WTC11 (cell line): ENCODE measurements at regions not wholly inside any gene's neighbourhood (a gene's known extent, or its start where the extent isn't known, plus 50 kb on each side); places are given as distances from the start of the nearest gene placed in this dataset.
A peak's percentile ranks its signal among the peaks of the same experiment; 100 is the strongest.

Source experiments
- ATAC-seq: fragments of 200-7000 bp; cut with Tn5 transposase; 2 replicates; pipeline ENCODE4 v1.10.0; 2021; ENCODE audit warnings: mild to moderate bottlenecking, moderate library complexity
- CTCF ChIA-PET: fragments of 300-600 bp; sonication (Branson Sonifier 250); formaldehyde crosslinking; loops from one replicate; lab custom pipeline; 2021; ENCODE audit warnings: antibody characterized with exemption; lab: Charles Lee
- POLR2A ChIA-PET: fragments of 350-600 bp; sonication (Branson Sonifier 250); formaldehyde crosslinking; loops from one replicate; lab custom pipeline; 2021; ENCODE audit warnings: antibody characterized with exemption; lab: Charles Lee
- DNase-seq: peaks from one replicate; pipeline ENCODE4 v3.0.0; 2021; ENCODE audit warnings: low spot score
- H3K27ac Mint-ChIP-seq: 2 replicates; pipeline ENCODE4 v1.8.0; 2021; ENCODE audit warnings: mixed read lengths
- H3K27me3 Mint-ChIP-seq: 2 replicates; pipeline ENCODE4 v1.8.0; 2021; ENCODE audit warnings: low read depth, mild to moderate bottlenecking, moderate library complexity, mixed read lengths
- H3K36me3 Mint-ChIP-seq: 2 replicates; pipeline ENCODE4 v1.8.0; 2021; ENCODE audit warnings: mixed read lengths
- H3K4me1 Mint-ChIP-seq: 2 replicates; pipeline ENCODE4 v1.8.0; 2022; ENCODE audit warnings: mixed read lengths
- H3K4me3 Mint-ChIP-seq: 2 replicates; pipeline ENCODE4 v1.8.0; 2021; ENCODE audit warnings: mild to moderate bottlenecking, moderate library complexity, mixed read lengths
- H3K9me3 Mint-ChIP-seq: 2 replicates; pipeline ENCODE4 v1.8.0; 2021; ENCODE audit warnings: mixed read lengths
- ELF4 ChIP-seq: sonication (generic); formaldehyde crosslinking; IDR thresholded peaks from 2 replicates; pipeline ENCODE4 v1.8.1; 2022; ENCODE audit warnings: low read depth, mild to moderate bottlenecking, moderate library complexity, missing genetic modification reagents
- ETV6 ChIP-seq: sonication (generic); formaldehyde crosslinking; IDR thresholded peaks from 2 replicates; pipeline ENCODE4 v1.8.1; 2022; ENCODE audit warnings: mild to moderate bottlenecking, missing genetic modification reagents
- FOXJ3 ChIP-seq: sonication (generic); formaldehyde crosslinking; IDR thresholded peaks from 2 replicates; pipeline ENCODE4 v1.9.0; 2021; ENCODE audit warnings: missing genetic modification reagents, mild to moderate bottlenecking, borderline replicate concordance
- GRHL2 ChIP-seq: fragments of 250-450 bp; sonication (Bioruptor Pico); IDR thresholded peaks from 2 replicates; pipeline ENCODE4 v1.8.0; 2022; ENCODE audit warnings: mild to moderate bottlenecking, moderate library complexity; ENCODE audit not compliant: insufficient replicate concordance, severe bottlenecking
- GTF2I ChIP-seq: fragments of 250-450 bp; sonication (Bioruptor Pico); conservative IDR thresholded peaks from 2 replicates; pipeline ENCODE4 v1.4.0; 2021; ENCODE audit warnings: mild to moderate bottlenecking
- HMGA2 ChIP-seq: fragments of 250-450 bp; sonication (Bioruptor Pico); IDR thresholded peaks from 2 replicates; pipeline ENCODE4 v1.4.0; 2021; ENCODE audit warnings: mild to moderate bottlenecking, moderate library complexity
- IRF2 ChIP-seq: sonication (generic); formaldehyde crosslinking; IDR thresholded peaks from 2 replicates; pipeline ENCODE4 v1.8.0; 2022; ENCODE audit warnings: low read depth, missing genetic modification reagents, borderline replicate concordance
- MAX ChIP-seq: sonication (generic); formaldehyde crosslinking; IDR thresholded peaks from 2 replicates; pipeline ENCODE4 v1.8.0; 2022; ENCODE audit warnings: mild to moderate bottlenecking, missing genetic modification reagents
- NFATC4 ChIP-seq: fragments of 250-450 bp; sonication (Bioruptor Pico); IDR thresholded peaks from 2 replicates; pipeline ENCODE4 v1.9.0; 2021; ENCODE audit warnings: mild to moderate bottlenecking
- SMAD4 ChIP-seq: sonication (generic); formaldehyde crosslinking; IDR thresholded peaks from 2 replicates; pipeline ENCODE4 v1.8.0; 2022; ENCODE audit warnings: mild to moderate bottlenecking, missing genetic modification reagents
- SOX15 ChIP-seq: fragments of 250-450 bp; sonication (Bioruptor Pico); IDR thresholded peaks from 2 replicates; pipeline ENCODE4 v1.9.0; 2021; ENCODE audit warnings: mild to moderate bottlenecking
- USF2 ChIP-seq: sonication (generic); formaldehyde crosslinking; IDR thresholded peaks from 2 replicates; pipeline ENCODE4 v1.8.1; 2023; ENCODE audit warnings: mild to moderate bottlenecking, missing genetic modification reagents, moderate library complexity
- ZNF121 ChIP-seq: sonication (generic); formaldehyde crosslinking; IDR thresholded peaks from 2 replicates; pipeline ENCODE4 v1.8.0; 2023; ENCODE audit warnings: missing genetic modification reagents
- ZNF219 ChIP-seq: sonication (generic); formaldehyde crosslinking; IDR thresholded peaks from 2 replicates; pipeline ENCODE4 v1.8.0; 2023; ENCODE audit warnings: missing genetic modification reagents, mild to moderate bottlenecking, borderline replicate concordance
- ZNF317 ChIP-seq: sonication (generic); formaldehyde crosslinking; IDR thresholded peaks from 2 replicates; pipeline ENCODE4 v1.8.1; 2023; ENCODE audit warnings: low read depth, mild to moderate bottlenecking, moderate library complexity, missing genetic modification reagents, borderline replicate concordance
- ZNF396 ChIP-seq: fragments of 250-450 bp; sonication (Bioruptor Pico); IDR thresholded peaks from 2 replicates; pipeline ENCODE4 v1.8.0; 2021; ENCODE audit warnings: mild to moderate bottlenecking, moderate library complexity, borderline replicate concordance
- ZNF416 ChIP-seq: fragments of 250-450 bp; sonication (Bioruptor Pico); IDR thresholded peaks from 2 replicates; pipeline ENCODE4 v1.9.0; 2021; ENCODE audit warnings: mild to moderate bottlenecking, inconsistent platforms
- ZNF532 ChIP-seq: fragments of 250-450 bp; sonication (Bioruptor Pico); IDR thresholded peaks from 2 replicates; pipeline ENCODE4 v1.9.0; 2021; ENCODE audit warnings: mild to moderate bottlenecking, borderline replicate concordance
- ZNF671 ChIP-seq: fragments of 250-450 bp; sonication (Bioruptor Pico); IDR thresholded peaks from 2 replicates; pipeline ENCODE4 v1.8.0; 2021; ENCODE audit warnings: mild to moderate bottlenecking
- TF ChIP-seq, protein P1 (sequence below): fragments of 250-450 bp; sonication (Bioruptor Pico); IDR thresholded peaks from 2 replicates; pipeline ENCODE4 v1.9.0; 2021; ENCODE audit warnings: mild to moderate bottlenecking
- TF ChIP-seq, protein P2 (sequence below): sonication (generic); formaldehyde crosslinking; IDR thresholded peaks from 2 replicates; pipeline ENCODE4 v1.8.0; 2022; ENCODE audit warnings: mild to moderate bottlenecking, missing genetic modification reagents
- TF ChIP-seq, protein P3 (sequence below): sonication (generic); formaldehyde crosslinking; IDR thresholded peaks from 2 replicates; pipeline ENCODE4 v1.8.1; 2023; ENCODE audit warnings: mild to moderate bottlenecking, missing genetic modification reagents, borderline replicate concordance
- TF ChIP-seq, protein P4 (sequence below): sonication (generic); formaldehyde crosslinking; IDR thresholded peaks from 2 replicates; pipeline ENCODE4 v1.8.1; 2022; ENCODE audit warnings: mild to moderate bottlenecking, moderate library complexity, missing genetic modification reagents

- TF ChIP-seq, protein P1, sequence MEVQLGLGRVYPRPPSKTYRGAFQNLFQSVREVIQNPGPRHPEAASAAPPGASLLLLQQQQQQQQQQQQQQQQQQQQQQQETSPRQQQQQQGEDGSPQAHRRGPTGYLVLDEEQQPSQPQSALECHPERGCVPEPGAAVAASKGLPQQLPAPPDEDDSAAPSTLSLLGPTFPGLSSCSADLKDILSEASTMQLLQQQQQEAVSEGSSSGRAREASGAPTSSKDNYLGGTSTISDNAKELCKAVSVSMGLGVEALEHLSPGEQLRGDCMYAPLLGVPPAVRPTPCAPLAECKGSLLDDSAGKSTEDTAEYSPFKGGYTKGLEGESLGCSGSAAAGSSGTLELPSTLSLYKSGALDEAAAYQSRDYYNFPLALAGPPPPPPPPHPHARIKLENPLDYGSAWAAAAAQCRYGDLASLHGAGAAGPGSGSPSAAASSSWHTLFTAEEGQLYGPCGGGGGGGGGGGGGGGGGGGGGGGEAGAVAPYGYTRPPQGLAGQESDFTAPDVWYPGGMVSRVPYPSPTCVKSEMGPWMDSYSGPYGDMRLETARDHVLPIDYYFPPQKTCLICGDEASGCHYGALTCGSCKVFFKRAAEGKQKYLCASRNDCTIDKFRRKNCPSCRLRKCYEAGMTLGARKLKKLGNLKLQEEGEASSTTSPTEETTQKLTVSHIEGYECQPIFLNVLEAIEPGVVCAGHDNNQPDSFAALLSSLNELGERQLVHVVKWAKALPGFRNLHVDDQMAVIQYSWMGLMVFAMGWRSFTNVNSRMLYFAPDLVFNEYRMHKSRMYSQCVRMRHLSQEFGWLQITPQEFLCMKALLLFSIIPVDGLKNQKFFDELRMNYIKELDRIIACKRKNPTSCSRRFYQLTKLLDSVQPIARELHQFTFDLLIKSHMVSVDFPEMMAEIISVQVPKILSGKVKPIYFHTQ, result no peak
- TF ChIP-seq ZNF532 (CRISPR knock-in tag), result no peak
- no peak for TF ChIP-seq MAX (CRISPR knock-in tag)
- no peak for TF ChIP-seq GRHL2 (CRISPR knock-in tag)
- TF ChIP-seq, all 79 proteins: peak for 0
Observed at GRCh38 chr1:200337410-200337809, 72.4 kb downstream of the ZNF281 start (continued).

DNA sequence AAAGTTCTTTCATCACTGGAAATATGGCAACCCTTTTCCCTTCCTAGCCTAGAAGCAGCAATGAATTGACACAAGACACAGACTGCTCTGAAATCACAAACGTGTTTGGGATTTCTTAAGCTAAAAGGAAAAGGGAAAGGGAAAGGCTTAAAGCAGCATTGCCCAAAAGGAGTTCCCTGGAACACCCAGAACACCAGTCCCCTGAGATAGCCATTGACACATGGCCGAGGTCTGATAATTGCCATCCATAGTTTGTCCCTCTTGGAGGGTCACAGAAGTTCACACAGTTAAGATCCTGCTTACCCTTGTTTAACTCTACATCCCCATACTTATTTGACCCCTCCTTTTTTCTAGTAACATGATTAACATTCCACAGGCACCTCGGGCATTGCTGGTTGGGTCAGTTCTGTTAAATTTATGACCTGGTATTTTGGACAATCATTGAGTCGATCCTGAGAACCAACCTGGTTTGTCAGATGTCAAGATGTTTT is 72.9 kb downstream of the ZNF281 start:
- ATAC-seq, result no peak; the same call in 1 of the 2 replicates
- H3K9me3 Mint-ChIP-seq, result no peaks in the 10 kb centered on the region
- CTCF ChIA-PET, result interaction anchor here (1.2 to 1.9 kb wide), 3 partner anchors 9 to 39 kb away, joined by 4 to 7 read pairs (median 5); no protein-coding TSS in a partner anchor
- POLR2A ChIA-PET, result no interaction called here
- no peaks in the 10 kb centered on the region for H3K27me3 Mint-ChIP-seq
- no peak for DNase-seq
- H3K36me3 Mint-ChIP-seq, result peaks cover 3% of the 10 kb centered on the region; the same call in 1 of the 2 replicates
- peaks cover 38% of the 10 kb centered on the region for H3K4me1 Mint-ChIP-seq
- TF ChIP-seq ETV6 (CRISPR knock-in tag), result no peak
- no peak for TF ChIP-seq NFATC4 (CRISPR knock-in tag)
- TF ChIP-seq USF2 (CRISPR knock-in tag), result no peak
- TF ChIP-seq, protein P2, sequence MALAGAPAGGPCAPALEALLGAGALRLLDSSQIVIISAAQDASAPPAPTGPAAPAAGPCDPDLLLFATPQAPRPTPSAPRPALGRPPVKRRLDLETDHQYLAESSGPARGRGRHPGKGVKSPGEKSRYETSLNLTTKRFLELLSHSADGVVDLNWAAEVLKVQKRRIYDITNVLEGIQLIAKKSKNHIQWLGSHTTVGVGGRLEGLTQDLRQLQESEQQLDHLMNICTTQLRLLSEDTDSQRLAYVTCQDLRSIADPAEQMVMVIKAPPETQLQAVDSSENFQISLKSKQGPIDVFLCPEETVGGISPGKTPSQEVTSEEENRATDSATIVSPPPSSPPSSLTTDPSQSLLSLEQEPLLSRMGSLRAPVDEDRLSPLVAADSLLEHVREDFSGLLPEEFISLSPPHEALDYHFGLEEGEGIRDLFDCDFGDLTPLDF (CRISPR knock-in tag), result no peak
- no peak for TF ChIP-seq IRF2
- TF ChIP-seq ZNF317 (CRISPR knock-in tag), result no peak
- no peak for TF ChIP-seq ZNF416 (CRISPR knock-in tag)
- TF ChIP-seq SMAD4, result no peak
- TF ChIP-seq FOXJ3 (CRISPR knock-in tag), result no peak
- TF ChIP-seq ZNF121 (CRISPR knock-in tag), result no peak
- TF ChIP-seq ZNF219 (CRISPR knock-in tag), result no peak
- no peak for TF ChIP-seq ZNF671
- no peak for TF ChIP-seq ZNF396
- TF ChIP-seq SOX15 (CRISPR knock-in tag), result no peak
- no peak for TF ChIP-seq GRHL2 (CRISPR knock-in tag)
- TF ChIP-seq HMGA2 (CRISPR knock-in tag), result no peak
- TF ChIP-seq ELF4 (CRISPR knock-in tag), result no peak
- TF ChIP-seq, protein P3, sequence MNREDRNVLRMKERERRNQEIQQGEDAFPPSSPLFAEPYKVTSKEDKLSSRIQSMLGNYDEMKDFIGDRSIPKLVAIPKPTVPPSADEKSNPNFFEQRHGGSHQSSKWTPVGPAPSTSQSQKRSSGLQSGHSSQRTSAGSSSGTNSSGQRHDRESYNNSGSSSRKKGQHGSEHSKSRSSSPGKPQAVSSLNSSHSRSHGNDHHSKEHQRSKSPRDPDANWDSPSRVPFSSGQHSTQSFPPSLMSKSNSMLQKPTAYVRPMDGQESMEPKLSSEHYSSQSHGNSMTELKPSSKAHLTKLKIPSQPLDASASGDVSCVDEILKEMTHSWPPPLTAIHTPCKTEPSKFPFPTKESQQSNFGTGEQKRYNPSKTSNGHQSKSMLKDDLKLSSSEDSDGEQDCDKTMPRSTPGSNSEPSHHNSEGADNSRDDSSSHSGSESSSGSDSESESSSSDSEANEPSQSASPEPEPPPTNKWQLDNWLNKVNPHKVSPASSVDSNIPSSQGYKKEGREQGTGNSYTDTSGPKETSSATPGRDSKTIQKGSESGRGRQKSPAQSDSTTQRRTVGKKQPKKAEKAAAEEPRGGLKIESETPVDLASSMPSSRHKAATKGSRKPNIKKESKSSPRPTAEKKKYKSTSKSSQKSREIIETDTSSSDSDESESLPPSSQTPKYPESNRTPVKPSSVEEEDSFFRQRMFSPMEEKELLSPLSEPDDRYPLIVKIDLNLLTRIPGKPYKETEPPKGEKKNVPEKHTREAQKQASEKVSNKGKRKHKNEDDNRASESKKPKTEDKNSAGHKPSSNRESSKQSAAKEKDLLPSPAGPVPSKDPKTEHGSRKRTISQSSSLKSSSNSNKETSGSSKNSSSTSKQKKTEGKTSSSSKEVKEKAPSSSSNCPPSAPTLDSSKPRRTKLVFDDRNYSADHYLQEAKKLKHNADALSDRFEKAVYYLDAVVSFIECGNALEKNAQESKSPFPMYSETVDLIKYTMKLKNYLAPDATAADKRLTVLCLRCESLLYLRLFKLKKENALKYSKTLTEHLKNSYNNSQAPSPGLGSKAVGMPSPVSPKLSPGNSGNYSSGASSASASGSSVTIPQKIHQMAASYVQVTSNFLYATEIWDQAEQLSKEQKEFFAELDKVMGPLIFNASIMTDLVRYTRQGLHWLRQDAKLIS, result no peak
- TF ChIP-seq, protein P4, sequence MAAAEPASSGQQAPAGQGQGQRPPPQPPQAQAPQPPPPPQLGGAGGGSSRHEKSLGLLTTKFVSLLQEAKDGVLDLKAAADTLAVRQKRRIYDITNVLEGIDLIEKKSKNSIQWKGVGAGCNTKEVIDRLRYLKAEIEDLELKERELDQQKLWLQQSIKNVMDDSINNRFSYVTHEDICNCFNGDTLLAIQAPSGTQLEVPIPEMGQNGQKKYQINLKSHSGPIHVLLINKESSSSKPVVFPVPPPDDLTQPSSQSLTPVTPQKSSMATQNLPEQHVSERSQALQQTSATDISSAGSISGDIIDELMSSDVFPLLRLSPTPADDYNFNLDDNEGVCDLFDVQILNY (CRISPR knock-in tag), result no peak
- no peak for TF ChIP-seq GTF2I
- no peak overlapping the region for H3K4me3 Mint-ChIP-seq
- peak overlapping the region; percentile 94 for H3K27ac Mint-ChIP-seq
